AG09319 (cell line): ENCODE measurements at regions not wholly inside any gene's neighbourhood (a gene's known extent, or its start where the extent isn't known, plus 50 kb on each side); places are given as distances from the start of the nearest gene placed in this dataset.

Experiments
- DNase-seq: peaks from one replicate; pipeline ENCODE4 v3.0.0-alpha.2; 2010; ENCODE audit warnings: low read depth; ENCODE audit errors: extremely low read depth
- TF ChIP-seq, protein P1 (sequence below): IDR thresholded peaks from 2 replicates; pipeline ENCODE4 v1.5.1; 2011; ENCODE audit warnings: low read depth, mild to moderate bottlenecking, inconsistent platforms, low read length, moderate library complexity

- TF ChIP-seq, protein P1, sequence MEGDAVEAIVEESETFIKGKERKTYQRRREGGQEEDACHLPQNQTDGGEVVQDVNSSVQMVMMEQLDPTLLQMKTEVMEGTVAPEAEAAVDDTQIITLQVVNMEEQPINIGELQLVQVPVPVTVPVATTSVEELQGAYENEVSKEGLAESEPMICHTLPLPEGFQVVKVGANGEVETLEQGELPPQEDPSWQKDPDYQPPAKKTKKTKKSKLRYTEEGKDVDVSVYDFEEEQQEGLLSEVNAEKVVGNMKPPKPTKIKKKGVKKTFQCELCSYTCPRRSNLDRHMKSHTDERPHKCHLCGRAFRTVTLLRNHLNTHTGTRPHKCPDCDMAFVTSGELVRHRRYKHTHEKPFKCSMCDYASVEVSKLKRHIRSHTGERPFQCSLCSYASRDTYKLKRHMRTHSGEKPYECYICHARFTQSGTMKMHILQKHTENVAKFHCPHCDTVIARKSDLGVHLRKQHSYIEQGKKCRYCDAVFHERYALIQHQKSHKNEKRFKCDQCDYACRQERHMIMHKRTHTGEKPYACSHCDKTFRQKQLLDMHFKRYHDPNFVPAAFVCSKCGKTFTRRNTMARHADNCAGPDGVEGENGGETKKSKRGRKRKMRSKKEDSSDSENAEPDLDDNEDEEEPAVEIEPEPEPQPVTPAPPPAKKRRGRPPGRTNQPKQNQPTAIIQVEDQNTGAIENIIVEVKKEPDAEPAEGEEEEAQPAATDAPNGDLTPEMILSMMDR: no peak
- no peak for DNase-seq
These were observed 75.6 kb upstream of the BOD1L1 start for GRCh38 chr4:13703096-13703495.

GRCh38 chr4:13704035-13704434 is 76.5 kb upstream of the BOD1L1 start:
- TF ChIP-seq, protein P1: no peak

GRCh38 chr4:13704761-13705160 is 77.2 kb upstream of the BOD1L1 start:
- DNase-seq: no peak
- TF ChIP-seq, protein P1: no peak

More at GRCh38 chr4:13704035-13704434, 76.5 kb upstream of the BOD1L1 start:
- DNase-seq: no peak

DNA sequence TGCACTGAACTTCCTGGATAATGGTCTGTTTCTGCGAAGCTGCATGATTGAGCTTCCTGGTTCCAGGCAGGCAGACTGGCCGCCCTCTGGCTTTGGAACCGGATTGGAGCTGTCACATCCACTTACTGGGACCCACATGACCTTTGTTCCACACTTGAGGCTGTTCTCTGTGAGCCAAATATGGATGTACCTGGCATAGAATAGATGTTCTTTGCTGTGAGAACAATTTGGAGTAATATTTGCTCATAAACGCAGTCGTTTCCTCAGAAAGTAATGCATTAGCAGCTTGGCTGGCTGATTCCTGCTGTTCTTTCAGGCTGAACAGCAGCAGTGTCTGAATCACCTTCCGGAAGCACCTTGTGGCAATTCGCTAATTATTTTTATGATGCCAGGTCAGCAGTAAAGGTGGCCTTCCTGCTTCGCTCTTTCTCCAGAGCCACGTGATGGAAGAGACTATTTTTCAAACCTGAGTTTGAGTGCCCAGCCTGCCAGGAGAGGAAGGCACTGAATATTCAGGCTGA is 78.1 kb upstream of the BOD1L1 start:
- DNase-seq: no peak
- TF ChIP-seq, protein P1: no peak

DNA sequence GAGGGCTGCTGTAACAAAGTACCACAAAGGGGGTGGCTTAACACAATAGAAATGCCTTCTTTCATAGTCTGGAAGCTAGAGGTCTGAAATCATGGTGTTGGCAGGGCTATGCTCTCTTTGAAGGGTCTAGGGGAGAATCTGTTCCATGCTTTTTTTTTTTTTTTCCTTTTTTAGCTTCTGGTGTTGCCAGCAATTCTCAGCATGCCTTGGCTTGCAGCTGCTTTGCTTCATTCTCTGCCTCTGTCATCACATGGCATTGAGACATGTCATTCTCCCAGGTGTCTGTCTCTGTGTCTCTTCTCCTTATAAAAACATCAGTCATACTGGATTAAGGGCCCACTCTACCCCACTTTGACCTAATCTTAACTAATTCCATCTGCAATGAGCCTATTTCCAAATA is 78.6 kb upstream of the BOD1L1 start:
- no peak for DNase-seq
- TF ChIP-seq, protein P1: no peak

DNA sequence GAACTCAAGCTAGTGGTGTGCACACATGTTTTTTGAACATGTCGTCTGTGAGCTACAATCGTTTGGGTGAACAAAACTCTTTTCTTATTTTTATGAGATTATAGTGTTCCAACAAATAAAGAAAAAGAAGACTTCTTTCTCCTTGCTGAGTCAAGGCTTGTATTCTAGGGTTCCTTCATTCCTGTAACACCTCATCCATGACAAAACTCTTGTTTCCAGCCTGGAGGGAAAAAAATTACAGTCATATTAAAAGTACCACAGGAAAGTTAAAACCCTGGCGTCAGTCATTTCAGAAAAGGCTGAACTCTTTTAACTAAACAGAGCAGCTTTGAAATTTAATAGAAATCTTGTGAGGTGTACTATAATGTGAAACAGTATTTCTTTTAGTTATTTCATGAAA is 79.2 kb upstream of the BOD1L1 start:
- DNase-seq: no peak
- TF ChIP-seq, protein P1: no peak

- TF ChIP-seq, protein P1: no peak
- DNase-seq: no peak
These were observed 82.8 kb upstream of the BOD1L1 start for GRCh38 chr4:13710246-13710885.
